Large intestine (tissue), 3 donors: ENCODE measurements at regions not wholly inside any gene's neighbourhood (a gene's known extent, or its start where the extent isn't known, plus 50 kb on each side); places are given as distances from the start of the nearest gene placed in this dataset.
"Not testable (repeated sequence)": the region's sequence is repeated elsewhere in the genome, so short reads cannot be mapped to it uniquely, and the experiment has no call there.

Experiments used
- DNase-seq, 2 donors: peaks; one replicate each; pipeline versions ENCODE4 v3.0.0 to v3.0.0-alpha.2; 2013
- H3K27ac ChIP-seq: one replicate; pipeline ENCODE4 v1.5.1; 2013; ENCODE audit warnings: low read length
- H3K27me3 ChIP-seq: 2 replicates; pipeline ENCODE4 v1.6.1; 2013; ENCODE audit warnings: low read length; ENCODE audit not compliant: control insufficient read depth, insufficient read depth
- H3K36me3 ChIP-seq: 2 replicates; pipeline ENCODE4 v1.6.1; 2013; ENCODE audit warnings: low read length; ENCODE audit not compliant: control insufficient read depth, insufficient read depth
- H3K4me1 ChIP-seq: one replicate; pipeline ENCODE4 v1.6.1; 2013; ENCODE audit warnings: low read length; ENCODE audit not compliant: control insufficient read depth, insufficient read depth
- H3K4me3 ChIP-seq: one replicate; pipeline ENCODE4 v1.5.1; 2013; ENCODE audit warnings: low read length
- H3K9me3 ChIP-seq: one replicate; pipeline ENCODE4 v1.6.1; 2013; ENCODE audit warnings: mild to moderate bottlenecking, low read depth, low read length, moderate library complexity; ENCODE audit not compliant: control insufficient read depth
- WGBS: methylation state at CpG from one replicate; pipeline ENCODE4 v1.1.5; 2013; ENCODE audit warnings: low lambda C conversion rate; ENCODE audit not compliant: insufficient coverage; 5-methylcytosine and 5-hydroxymethylcytosine counted together

- WGBS, result 78% methylated on average over 8 of the region's 14 CpGs
- not testable (repeated sequence) for DNase-seq
Observed at GRCh38 chr22:11618688-11619087, 3909.3 kb upstream of the OR11H1 start.

DNA sequence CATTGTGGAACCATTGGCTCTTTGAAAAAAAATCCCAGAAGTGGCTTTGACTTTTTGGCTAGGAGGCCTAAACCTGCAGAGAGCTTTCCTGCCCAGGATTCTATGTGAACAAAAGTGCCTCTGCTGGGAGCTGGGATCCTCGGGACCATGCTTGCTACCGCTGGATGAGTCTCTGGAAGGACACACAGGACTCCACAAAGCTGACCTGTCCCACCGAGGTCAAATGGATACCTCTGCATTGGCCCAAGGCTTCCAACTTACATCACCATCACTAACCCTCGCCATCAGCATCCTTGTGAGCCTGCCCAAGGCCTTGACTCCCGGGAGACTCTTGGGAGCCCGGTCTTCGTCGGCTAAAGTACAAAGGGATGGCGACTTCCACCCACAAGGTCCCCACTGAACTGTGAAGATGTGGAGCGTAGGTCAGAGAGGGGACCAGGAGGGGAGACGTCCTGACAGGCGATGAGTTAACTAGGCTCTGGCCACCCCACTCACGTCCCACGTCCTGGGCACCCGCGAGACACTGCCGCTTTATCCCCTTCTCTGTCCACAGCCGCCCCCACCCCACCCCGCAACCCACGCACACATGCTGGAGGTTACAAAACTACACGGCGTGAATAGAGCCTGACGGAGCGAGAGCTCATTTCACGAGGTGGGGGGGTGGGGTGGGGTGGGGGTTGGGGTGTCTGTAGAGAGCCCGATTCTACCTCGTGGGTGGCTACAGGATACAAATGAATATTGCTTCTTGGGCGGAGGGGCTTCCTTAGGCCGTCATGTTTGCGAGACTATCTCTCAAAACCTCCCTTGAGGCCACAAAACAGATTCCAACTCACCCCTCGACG is 3906.8 kb upstream of the OR11H1 start:
- WGBS, result 80% methylated on average over 2 of the region's 32 CpGs
- H3K36me3 ChIP-seq, H3K27ac ChIP-seq, H3K27me3 ChIP-seq, H3K4me3 ChIP-seq, DNase-seq, H3K4me1 ChIP-seq: not testable (repeated sequence)
- peaks cover 29% of the 10 kb centered on the region for H3K9me3 ChIP-seq

More at GRCh38 chr22:11618688-11619087, 3909.3 kb upstream of the OR11H1 start:
- H3K27ac ChIP-seq, H3K4me1 ChIP-seq, H3K27me3 ChIP-seq, H3K36me3 ChIP-seq, H3K4me3 ChIP-seq: not testable (repeated sequence)
- peaks cover 40% of the 10 kb centered on the region for H3K9me3 ChIP-seq

- peaks cover 32% of the 10 kb centered on the region for H3K9me3 ChIP-seq
Observed at GRCh38 chr22:11622774-11623173, 3905.2 kb upstream of the OR11H1 start.

GRCh38 chr22:11625711-11626421 is 3902.1 kb upstream of the OR11H1 start:
- not testable (repeated sequence) for H3K4me3 ChIP-seq, H3K27me3 ChIP-seq, DNase-seq, H3K36me3 ChIP-seq, H3K4me1 ChIP-seq, H3K27ac ChIP-seq
- no CpG with 5 or more reads among the region's 30 CpGs for WGBS
- H3K9me3 ChIP-seq, result peaks cover 42% of the 10 kb centered on the region

More at GRCh38 chr22:11622774-11623173, 3905.2 kb upstream of the OR11H1 start:
- H3K27me3 ChIP-seq, DNase-seq, H3K4me3 ChIP-seq, H3K27ac ChIP-seq, H3K36me3 ChIP-seq, H3K4me1 ChIP-seq: not testable (repeated sequence)
- WGBS, result 83% methylated on average over 4 of the region's 9 CpGs

DNA sequence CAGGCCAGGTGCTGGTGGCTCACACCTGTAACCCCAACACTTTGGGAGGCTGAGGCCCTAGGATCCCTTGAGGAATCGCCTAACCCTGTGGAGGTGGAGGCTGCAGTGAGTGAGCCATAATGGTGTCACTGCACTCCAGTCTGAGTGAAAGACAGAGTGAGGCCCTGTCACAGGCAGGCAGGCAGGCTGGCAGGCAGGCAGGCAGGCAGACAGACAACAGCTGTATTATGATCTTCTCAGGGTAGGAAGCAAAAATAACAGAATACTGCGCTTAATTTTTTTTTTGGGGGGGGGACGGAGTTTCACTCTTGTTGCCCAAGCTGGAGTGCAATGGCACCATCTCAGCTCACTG is 3901.6 kb upstream of the OR11H1 start:
- Histone ChIP-seq H3K9me3 (peaks cover 42% of the 10 kb centered on the region), H3K27me3 (no peaks in the 10 kb centered on the region), H3K27ac (no peak overlapping the region), H3K4me3 (no peak overlapping the region), H3K36me3 (no peaks in the 10 kb centered on the region), H3K4me1 (no peaks in the 10 kb centered on the region)
- DNase-seq, result no peak
- 100% methylated on average over 1 of the region's 3 CpGs for WGBS

- not testable (repeated sequence) for H3K4me3 ChIP-seq, DNase-seq, H3K27me3 ChIP-seq, H3K36me3 ChIP-seq, H3K4me1 ChIP-seq, H3K27ac ChIP-seq
- peaks cover 42% of the 10 kb centered on the region for H3K9me3 ChIP-seq
- no CpG with 5 or more reads among the region's 20 CpGs for WGBS
Observed at GRCh38 chr22:11627036-11627435, 3901.0 kb upstream of the OR11H1 start.

DNA sequence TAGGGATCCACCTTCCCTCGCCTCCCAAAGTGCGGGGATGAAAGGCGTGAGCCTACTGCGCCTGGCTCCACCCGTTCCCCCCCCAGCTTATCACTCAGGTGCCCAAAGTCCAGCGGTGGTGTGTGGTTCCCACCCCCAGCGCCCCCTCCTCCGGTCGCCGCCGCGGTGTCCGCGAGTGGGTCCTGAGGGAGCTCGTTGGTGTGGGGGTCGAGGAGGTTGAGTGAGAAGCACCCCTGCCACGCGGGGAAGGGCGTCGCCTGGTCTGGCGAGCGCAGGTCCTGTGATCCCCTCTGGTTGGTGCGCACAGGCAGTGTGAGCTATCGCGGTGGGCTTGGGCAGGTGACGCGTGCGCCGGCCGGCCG is 3900.6 kb upstream of the OR11H1 start:
- H3K36me3 ChIP-seq, result no peaks in the 10 kb centered on the region
- H3K27me3 ChIP-seq, result no peaks in the 10 kb centered on the region
- DNase-seq, result no peak
- H3K9me3 ChIP-seq, result peaks cover 42% of the 10 kb centered on the region
- H3K4me3 ChIP-seq, result no peak overlapping the region
- no peaks in the 10 kb centered on the region for H3K4me1 ChIP-seq
- WGBS, result 85% methylated on average over 9 of the region's 31 CpGs
- H3K27ac ChIP-seq, result no peak overlapping the region

DNA sequence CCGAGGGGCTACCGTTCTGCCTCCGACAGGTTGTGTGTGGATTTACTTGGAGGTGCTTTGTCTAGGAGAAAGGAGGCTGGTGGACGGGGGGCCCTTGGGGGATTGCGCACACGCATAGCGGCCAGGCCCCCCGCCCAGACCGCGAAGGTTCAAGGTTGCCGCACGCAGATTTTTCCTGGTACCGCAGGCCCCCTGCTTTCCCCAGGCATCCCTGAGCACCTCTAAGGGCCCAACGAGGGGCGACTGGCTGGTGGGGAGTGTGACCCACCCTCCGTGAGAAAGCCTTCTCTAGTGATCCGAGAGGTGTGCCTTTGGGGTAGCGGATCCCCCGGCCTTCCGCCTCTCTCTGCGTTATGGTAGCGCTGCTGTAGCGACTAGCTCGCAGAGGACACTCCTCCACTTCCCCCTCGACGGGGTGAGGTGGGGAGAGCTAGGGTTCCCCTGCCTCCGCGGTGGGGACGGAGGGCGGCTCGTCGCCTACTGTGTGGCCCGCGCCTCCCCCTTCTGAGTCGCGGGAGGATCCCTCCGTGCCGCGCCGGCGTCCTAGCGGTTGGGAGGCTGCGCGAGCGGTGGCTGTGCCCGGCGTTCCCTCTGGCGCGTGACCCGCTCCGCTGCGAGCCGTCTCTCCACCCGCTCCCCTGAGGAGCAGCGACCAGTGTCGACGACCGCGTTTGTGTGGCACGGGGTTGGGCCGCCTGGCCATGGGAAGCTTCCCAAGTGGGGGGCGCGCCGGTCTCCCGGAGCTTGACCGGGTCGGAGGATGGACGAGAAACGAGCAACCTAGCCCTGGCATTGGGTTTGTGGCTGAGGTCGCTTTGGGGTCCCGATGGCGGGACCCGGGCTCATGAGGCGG is 3900.0 kb upstream of the OR11H1 start:
- Histone ChIP-seq H3K4me3 (no peak overlapping the region), H3K27me3 (no peaks in the 10 kb centered on the region), H3K9me3 (peaks cover 42% of the 10 kb centered on the region), H3K27ac (no peak overlapping the region), H3K4me1 (no peaks in the 10 kb centered on the region), H3K36me3 (no peaks in the 10 kb centered on the region)
- WGBS, result 100% methylated on average over 1 of the region's 74 CpGs
- DNase-seq, result no peak

DNA sequence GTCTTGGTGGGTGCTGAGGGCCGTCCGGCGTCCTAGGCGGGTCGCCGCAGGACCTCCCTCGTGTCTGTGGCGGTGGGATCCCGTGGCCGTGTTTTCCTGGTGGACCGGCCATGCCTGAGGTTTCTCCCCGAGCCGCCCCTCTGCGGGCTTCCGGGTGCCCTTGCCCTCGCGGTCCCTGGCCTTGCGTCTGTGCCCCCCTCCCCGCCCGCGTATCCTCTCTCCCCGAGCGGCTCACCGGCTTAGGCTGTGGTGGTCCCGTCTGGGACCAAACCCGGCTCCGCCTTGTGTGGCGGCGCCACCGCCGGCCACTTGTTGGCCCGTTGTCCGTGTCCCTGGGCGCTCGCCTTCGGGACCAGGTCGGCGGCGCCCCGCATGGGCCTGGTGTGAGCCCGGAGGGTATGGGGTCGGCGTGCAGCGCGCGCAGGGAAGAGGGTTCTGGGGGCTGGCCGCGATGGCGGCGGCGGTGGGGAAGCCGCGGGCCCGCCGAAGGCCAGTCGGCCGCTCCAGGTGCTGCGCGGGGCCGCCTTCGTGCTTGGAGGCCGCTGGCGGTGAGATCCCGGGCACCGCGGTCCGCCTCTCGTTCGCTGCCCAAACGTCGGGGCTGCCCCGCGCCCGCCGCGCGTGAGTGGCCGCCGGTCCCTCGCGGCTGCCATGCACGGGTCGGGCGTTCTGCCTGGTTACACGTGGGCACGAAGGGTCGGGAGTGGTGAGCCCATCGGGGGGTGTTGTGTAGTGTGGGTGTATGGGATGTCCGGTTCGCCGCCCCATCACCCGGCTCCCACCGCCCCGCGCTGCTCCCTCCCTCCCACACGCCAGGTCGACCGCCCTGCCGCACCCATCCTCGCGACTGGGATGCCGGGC is 3899.1 kb upstream of the OR11H1 start:
- H3K27me3 ChIP-seq, result no peaks in the 10 kb centered on the region
- WGBS, result 99% methylated on average over 14 of the region's 102 CpGs
- no peak overlapping the region for H3K4me3 ChIP-seq
- no peak overlapping the region for H3K27ac ChIP-seq
- H3K9me3 ChIP-seq, result peaks cover 42% of the 10 kb centered on the region
- no peak for DNase-seq
- H3K4me1 ChIP-seq, result no peaks in the 10 kb centered on the region
- no peaks in the 10 kb centered on the region for H3K36me3 ChIP-seq
